GM18858 (cell line): ENCODE measurements at regions not wholly inside any gene's neighbourhood (a gene's known extent, or its start where the extent isn't known, plus 50 kb on each side); places are given as distances from the start of the nearest gene placed in this dataset.

Source experiments
- ATAC-seq: cut with Tn5 transposase; IDR thresholded peaks from one replicate; pipeline ENCODE4 v1.9.1; 2021; ENCODE audit not compliant: unreplicated experiment

- no peak for ATAC-seq
These were observed 431.9 kb downstream of the ADAMTS20 start for GRCh38 chr12:43120150-43120549.

- ATAC-seq: no peak
These were observed 433.1 kb downstream of the ADAMTS20 start for GRCh38 chr12:43118881-43119280.

GRCh38 chr12:43118234-43118633, 433.8 kb downstream of the ADAMTS20 start:
- ATAC-seq: no peak

DNA sequence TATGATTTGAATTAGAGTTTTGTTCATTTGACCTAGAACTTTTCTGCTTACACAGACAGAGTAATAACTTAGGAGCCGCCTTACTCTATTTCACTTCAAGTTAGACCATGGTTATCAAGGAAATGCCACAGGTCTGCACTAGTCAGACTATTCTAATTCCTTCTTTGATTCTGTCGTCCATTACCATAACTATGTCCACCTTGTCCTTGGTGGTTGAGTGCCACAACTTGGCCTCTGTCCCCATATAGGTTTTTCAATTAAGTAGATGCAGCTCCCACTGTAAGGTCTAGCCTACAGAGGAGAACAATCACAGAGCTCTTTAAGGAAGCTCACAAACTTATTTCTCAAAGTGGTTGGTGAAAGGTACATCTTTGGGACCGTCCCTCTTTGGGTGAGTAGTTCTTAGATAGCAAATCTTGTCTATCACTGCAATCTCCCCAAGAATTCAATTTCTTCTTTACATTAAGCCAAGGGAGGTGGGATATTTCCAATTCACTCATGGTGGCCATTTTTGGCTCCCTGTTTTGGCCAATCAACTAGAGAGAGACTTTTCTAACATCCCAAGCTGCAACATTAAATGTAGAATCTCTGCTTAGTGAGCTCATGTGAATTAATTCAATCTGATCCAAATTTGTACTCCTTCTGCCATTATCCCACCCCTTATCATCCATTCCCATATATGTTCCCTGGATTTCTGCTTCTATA, 434.6 kb downstream of the ADAMTS20 start:
- ATAC-seq: no peak

GRCh38 chr12:43115441-43116160, 436.4 kb downstream of the ADAMTS20 start:
- no peak for ATAC-seq

DNA sequence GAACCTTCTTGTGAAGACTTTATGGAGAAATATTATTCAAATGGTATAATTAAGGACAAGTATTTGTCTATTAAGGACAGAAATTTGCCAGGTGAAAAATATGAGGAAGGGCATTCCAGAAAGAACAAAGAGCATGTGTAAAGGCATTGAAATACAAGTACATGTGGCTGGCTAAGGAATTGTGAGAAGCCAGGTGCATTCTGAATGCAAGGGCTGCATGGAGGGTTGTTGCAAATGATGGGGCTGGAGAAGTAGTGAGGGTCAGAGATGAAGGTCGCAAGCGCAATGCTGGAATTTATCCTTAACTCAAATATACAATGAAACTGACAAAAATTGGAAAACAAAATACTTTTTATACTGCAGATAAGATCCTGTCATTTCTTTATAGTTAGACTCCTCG, 437.7 kb downstream of the ADAMTS20 start:
- ATAC-seq: no peak

GRCh38 chr12:43113616-43114015, 438.4 kb downstream of the ADAMTS20 start:
- no peak for ATAC-seq

DNA sequence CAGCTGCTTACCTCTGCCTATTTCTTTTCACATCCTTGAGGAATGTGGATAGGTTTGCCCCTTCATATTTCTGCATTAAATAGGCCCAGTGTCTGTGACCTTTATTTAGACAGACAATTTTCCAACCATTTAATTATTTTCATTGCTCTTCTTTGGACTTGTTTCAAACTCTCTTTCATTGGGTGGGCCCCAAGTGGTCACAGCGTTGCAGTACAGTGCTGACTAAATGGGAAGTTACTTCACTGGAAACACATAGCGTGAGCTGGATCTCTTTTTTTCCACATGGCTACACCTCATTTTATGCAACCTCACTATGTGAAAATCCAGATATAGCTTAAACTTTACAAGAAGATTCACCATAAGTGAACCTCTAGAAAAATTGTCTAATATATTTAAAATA, 438.9 kb downstream of the ADAMTS20 start:
- ATAC-seq: no peak

DNA sequence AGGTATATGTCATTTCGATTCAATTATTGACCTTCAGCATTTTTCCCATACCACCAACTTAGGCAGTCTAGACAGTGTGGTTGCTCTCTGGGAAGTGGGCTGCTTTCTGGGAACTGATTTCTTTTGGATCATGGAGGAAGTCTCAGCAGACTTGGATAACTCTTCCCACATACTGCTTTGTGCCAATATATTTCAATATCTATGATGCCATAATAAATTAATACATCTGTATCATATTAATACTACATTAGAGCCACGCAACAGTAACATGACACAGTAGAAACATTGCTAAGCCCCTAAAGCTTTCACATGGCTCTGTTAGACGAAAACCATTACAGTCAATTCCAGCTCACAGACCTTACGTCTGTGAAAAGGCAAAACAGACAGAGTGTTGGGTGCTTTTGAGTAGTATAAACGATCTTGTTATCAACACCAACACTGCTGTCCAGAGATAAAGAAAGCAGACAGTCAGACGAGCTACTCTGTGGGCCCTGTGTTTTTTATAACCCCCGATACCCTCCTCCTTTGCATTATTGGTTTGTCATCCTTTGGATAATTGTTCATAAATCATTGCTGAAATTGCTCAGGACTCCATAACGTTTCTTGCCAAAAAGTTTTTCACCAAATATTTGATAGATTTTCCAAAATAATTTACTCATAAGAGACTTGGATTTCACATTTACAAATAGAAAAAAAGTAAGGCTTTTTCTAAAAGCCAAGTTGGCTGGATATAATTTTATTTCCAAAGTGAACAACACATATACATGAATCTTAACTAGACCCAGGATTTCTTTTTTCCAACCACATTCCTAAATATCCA, 439.7 kb downstream of the ADAMTS20 start:
- no peak for ATAC-seq

- no peak for ATAC-seq
These were observed 440.4 kb downstream of the ADAMTS20 start for GRCh38 chr12:43111608-43112007.

GRCh38 chr12:43109631-43110345, 442.2 kb downstream of the ADAMTS20 start:
- ATAC-seq: no peak

DNA sequence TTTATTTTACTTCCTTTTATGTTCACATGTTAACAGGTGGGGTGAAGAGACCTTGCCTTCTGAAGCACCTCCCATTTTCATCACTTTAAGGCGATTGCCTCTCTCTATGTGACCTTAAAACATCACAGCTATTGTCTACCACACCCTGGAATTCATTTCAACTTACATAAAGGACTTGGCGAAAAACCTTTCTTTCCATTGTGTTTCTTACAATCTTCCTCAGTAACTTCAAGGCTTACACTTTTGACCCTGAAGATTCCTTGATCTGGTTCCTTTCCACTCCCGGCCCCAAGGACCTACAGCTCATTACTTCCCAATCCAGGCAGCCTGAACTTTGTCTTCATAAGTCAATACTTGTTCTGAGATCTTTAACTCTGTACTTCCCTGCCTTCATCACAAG, 443.3 kb downstream of the ADAMTS20 start:
- ATAC-seq: no peak

DNA sequence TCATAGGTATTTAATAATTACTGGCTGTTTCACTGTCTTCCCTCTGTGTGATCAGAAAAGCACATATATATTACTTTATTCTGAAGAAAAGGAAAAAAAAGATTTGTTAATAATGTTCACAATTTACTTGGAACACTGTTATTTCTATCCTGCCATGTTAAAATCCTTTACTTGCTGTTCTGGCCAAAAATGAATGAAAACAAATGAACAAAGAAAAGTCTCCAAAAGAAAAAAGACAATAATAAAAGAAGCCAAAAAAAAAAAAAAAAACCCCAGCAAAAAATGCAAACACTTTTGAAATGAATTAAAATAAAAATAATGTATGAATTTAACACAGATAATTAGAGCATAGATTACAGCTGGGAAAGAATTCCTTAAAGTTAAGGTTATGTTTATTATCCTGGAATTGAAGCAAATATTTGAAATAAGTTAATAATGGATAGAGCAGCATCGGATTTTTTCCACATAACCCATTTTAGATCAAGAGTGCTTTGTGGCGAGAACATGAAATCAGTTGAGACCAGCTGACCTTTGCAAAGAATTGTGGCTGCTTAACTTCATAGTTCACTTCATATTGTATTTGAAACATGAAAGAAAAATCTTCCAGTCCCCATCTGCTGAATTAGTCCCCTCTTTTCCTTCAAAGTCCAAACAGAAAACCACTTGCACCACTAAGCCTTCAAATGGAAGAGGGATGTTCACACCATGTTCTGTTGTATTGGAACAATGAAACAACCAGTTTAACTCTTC, 444.8 kb downstream of the ADAMTS20 start:
- ATAC-seq: no peak

- ATAC-seq: no peak
These were observed 445.6 kb downstream of the ADAMTS20 start for GRCh38 chr12:43106355-43106754.

- no peak for ATAC-seq
These were observed 446.5 kb downstream of the ADAMTS20 start for GRCh38 chr12:43105426-43105981.

- ATAC-seq: no peak
These were observed 447.5 kb downstream of the ADAMTS20 start for GRCh38 chr12:43104494-43104893.

DNA sequence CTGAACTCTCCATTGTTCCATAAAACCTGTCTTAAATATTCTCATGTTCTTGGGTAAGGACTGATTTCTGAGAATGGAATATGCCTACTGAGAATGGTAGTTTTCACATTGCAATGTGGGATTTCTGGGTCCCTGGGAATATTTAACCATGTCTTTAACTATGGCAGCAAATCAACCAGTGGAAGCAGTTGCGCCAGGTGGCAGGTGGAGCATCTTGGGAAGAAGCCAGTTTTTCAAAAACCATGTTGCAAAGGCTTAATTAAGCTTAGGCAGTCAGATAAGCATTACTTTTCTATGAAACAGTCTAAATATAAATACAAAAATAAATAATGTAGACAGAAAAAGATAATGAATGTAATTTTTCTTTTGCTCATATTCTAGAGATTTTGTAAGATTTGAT, 448.1 kb downstream of the ADAMTS20 start:
- ATAC-seq: no peak

DNA sequence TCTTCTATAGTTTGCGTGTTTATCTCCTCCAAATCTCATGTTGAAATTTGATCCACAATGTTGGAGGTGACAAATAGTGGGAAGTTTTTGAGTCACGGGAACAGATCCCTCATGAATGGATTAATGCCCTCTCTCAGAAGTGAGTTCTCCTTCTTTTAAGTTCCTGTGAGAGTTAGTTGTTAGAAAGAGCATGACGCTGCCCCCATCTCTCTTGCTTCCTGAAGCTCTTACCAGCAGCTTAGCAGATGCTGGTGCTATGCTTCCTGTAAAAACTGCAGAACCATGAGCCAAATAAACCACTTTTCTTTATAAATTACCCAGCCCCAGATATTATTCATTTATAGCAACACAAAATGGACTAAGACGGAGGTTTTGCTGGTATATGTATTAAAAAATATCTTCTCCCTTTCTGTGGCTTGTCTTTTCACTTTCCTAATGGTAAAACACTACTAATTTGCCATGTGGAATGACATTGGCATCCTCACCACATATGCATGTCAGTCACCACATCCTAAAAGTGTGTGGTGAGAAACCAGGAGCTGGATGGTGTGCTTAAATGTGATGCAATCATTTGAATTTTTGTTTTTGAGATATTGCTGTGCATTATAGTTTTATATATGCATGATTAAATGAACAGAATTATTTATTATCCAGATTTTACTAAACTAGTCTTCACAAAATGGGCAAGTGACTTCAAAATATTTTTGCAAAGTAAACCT, 449.3 kb downstream of the ADAMTS20 start:
- ATAC-seq: no peak

GRCh38 chr12:43100231-43100630, 451.8 kb downstream of the ADAMTS20 start:
- no peak for ATAC-seq
